ENCODE measurements at regions not wholly inside any gene's neighbourhood (a gene's known extent, or its start where the extent isn't known, plus 50 kb on each side); places are given as distances from the start of the nearest gene placed in this dataset.
"Not testable (repeated sequence)": the region's sequence is repeated elsewhere in the genome, so short reads cannot be mapped to it uniquely, and the experiment has no call there.

DNA sequence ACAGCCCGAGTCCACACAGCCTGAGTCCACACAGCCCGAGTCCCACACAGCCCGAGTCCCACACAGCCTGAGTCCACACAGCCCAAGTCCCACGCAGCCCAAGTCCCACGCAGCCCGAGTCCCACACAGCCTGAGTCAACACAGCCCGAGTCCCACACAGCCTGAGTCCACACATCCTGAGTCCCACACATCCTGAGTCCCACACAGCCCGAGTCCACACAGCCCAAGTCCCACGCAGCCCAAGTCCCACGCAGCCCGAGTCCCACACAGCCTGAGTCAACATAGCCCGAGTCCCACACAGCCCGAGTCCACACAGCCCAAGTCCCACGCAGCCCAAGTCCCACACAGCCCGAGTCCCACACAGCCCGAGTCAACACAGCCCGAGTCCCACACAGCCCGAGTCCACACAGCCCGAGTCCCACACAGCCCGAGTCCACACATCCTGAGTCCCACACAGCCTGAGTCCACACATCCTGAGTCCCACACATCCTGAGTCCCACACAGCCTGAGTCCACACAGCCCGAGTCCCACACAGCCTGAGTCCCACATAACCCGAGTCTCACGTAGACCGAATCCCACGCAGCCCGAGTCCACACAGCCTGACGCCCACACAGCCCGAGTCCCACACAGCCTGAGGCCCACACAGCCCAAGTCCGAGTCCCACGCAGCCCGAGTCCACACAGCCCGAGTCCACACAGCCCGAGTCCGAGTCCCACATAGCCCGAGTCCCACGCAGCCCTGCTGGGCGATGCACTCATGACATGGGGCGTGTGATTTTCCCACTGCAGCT, 60.6 kb upstream of the SMOC2 start:
- H3K36me3 Mint-ChIP-seq (ENCODE audit: low read depth) = peaks cover 45% of the 10 kb centered on the region
- not testable (repeated sequence) for H3K9me2 ChIP-seq (ENCODE audit: insufficient read depth); H3K4me3 Mint-ChIP-seq; H3K27ac ChIP-seq (ENCODE audit: low read depth); H3K79me2 ChIP-seq (replicated peaks; ENCODE audit: insufficient read depth); H4K20me1 ChIP-seq (replicated peaks; ENCODE audit: insufficient read depth); H3K36me3 ChIP-seq (ENCODE audit: insufficient read depth); H3K4me2 ChIP-seq; H2AFZ ChIP-seq; H3K4me1 ChIP-seq (ENCODE audit: insufficient read depth); H3K4me1 Mint-ChIP-seq; H3K27me3 ChIP-seq (ENCODE audit: insufficient read depth); DNase-seq (ENCODE audit: low spot score); H3F3A ChIP-seq (replicated peaks; ENCODE audit: low read depth); H3K27ac Mint-ChIP-seq; H3K4me3 ChIP-seq; ATAC-seq
- peaks cover 25% of the 10 kb centered on the region for H3K27me3 Mint-ChIP-seq (ENCODE audit: insufficient read depth, low read depth, poor library complexity)
- H3K9me3 Mint-ChIP-seq = peaks cover 69% of the 10 kb centered on the region

GRCh38 chr6:168380956-168381605, 59.9 kb upstream of the SMOC2 start:
- no peak for ATAC-seq
- no peaks in the 10 kb centered on the region for H3K9me2 ChIP-seq (ENCODE audit: insufficient read depth)
- no peaks in the 10 kb centered on the region for H3K4me1 ChIP-seq (ENCODE audit: insufficient read depth)
- Mint-ChIP-seq H3K27ac (no peak overlapping the region), H3K36me3 (ENCODE audit: low read depth) (peaks cover 45% of the 10 kb centered on the region), H3K9me3 (peaks cover 69% of the 10 kb centered on the region), H3K4me1 (no peaks in the 10 kb centered on the region; the same call in 2 of the 3 replicates), H3K27me3 (ENCODE audit: insufficient read depth, low read depth, poor library complexity) (peaks cover 29% of the 10 kb centered on the region), H3K4me3 (no peak overlapping the region)
- no peak overlapping the region for H3K4me3 ChIP-seq
- no peak overlapping the region for H3K27ac ChIP-seq (ENCODE audit: low read depth)
- DNase-seq (ENCODE audit: low spot score) = no peak
- H3K79me2 ChIP-seq (replicated peaks; ENCODE audit: insufficient read depth) = no peaks in the 10 kb centered on the region
- H3K36me3 ChIP-seq (ENCODE audit: insufficient read depth) = no peaks in the 10 kb centered on the region
- no peaks in the 10 kb centered on the region for H4K20me1 ChIP-seq (replicated peaks; ENCODE audit: insufficient read depth)
- no peaks in the 10 kb centered on the region for H3K27me3 ChIP-seq (ENCODE audit: insufficient read depth)
- TF ChIP-seq EZH2phosphoT487 (IDR thresholded peaks at IDR 0.05; ENCODE audit: unreplicated experiment) = no peak
- TF ChIP-seq JUNB (IDR thresholded peaks at IDR 0.05; ENCODE audit: unreplicated experiment) = no peak
- TF ChIP-seq ETS1 (IDR thresholded peaks at IDR 0.05) = no peak
- TF ChIP-seq ZNF462 (CRISPR knock-in tag; IDR thresholded peaks at IDR 0.05) = no peak
- TF ChIP-seq ZNF331 (CRISPR knock-in tag; IDR thresholded peaks at IDR 0.05; ENCODE audit: low read depth) = no peak
- peaks cover 8% of the 10 kb centered on the region; the same call in 1 of the 2 replicates for H3F3A ChIP-seq (replicated peaks; ENCODE audit: low read depth)
- no peak overlapping the region for H2AFZ ChIP-seq
- no peak overlapping the region for H3K4me2 ChIP-seq

All from GM23338 (cell line).